ENCODE measurements at regions not wholly inside any gene's neighbourhood (a gene's known extent, or its start where the extent isn't known, plus 50 kb on each side); places are given as distances from the start of the nearest gene placed in this dataset.
"Not testable (repeated sequence)": the region's sequence is repeated elsewhere in the genome, so short reads cannot be mapped to it uniquely, and the experiment has no call there.

GRCh38 chr5:158200619-158201018 lies 341.7 kb upstream of the CLINT1 start:
- no peaks in the 10 kb centered on the region for H3K9me3 ChIP-seq (ENCODE audit: low read length)
- H3K9ac ChIP-seq (ENCODE audit: low read length), result no peak overlapping the region
- no peaks in the 10 kb centered on the region for H3K36me3 ChIP-seq (ENCODE audit: insufficient read depth, low read length)
- H3K27ac ChIP-seq (ENCODE audit: low read depth, low read length), result no peak overlapping the region
- no peaks in the 10 kb centered on the region for H3K4me1 ChIP-seq (ENCODE audit: insufficient read depth, low read length)
- no peaks in the 10 kb centered on the region for H3K27me3 ChIP-seq (ENCODE audit: control insufficient read depth in 1 of 2, insufficient read depth in 2 of 2, low read length in 2 of 2)
- no peak overlapping the region for H3K4me3 ChIP-seq (ENCODE audit: low read depth in 1 of 2, low read length in 2 of 2)

DNA sequence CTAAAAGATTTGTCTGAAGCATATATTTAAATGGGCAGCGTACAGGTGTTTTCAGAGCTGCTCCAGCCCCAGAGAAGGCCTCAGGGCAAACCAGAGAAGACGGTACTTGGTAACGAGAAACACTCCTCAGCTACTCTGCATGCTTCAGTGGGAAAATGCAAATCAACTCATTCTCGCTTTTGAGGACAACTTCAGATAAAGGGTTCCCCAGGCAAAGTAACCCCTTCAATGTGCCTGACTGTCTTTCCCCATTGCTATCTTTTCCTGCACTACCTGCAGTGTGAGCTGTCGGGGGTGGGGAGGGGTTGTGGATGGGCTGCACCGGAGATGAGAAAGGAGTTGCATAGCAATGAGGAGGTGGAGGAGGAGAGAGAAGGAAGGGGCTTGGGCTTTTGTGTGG lies 339.7 kb upstream of the CLINT1 start:
- H3K9me3 ChIP-seq (ENCODE audit: low read length), result no peaks in the 10 kb centered on the region
- no peak overlapping the region for H3K27ac ChIP-seq (ENCODE audit: low read depth, low read length)
- no peaks in the 10 kb centered on the region for H3K4me1 ChIP-seq (ENCODE audit: insufficient read depth, low read length)
- no peaks in the 10 kb centered on the region for H3K27me3 ChIP-seq (ENCODE audit: control insufficient read depth in 1 of 2, insufficient read depth in 2 of 2, low read length in 2 of 2)
- H3K9ac ChIP-seq (ENCODE audit: low read length), result no peak overlapping the region
- H3K36me3 ChIP-seq (ENCODE audit: insufficient read depth, low read length), result no peaks in the 10 kb centered on the region
- H3K4me3 ChIP-seq (ENCODE audit: low read depth in 1 of 2, low read length in 2 of 2), result no peak overlapping the region

- Histone ChIP-seq H3K9me3 (ENCODE audit: low read length) (no peaks in the 10 kb centered on the region), H3K4me3 (ENCODE audit: low read depth in 1 of 2, low read length in 2 of 2) (no peak overlapping the region), H3K4me1 (ENCODE audit: insufficient read depth, low read length) (no peaks in the 10 kb centered on the region), H3K36me3 (ENCODE audit: insufficient read depth, low read length) (no peaks in the 10 kb centered on the region), H3K27me3 (ENCODE audit: control insufficient read depth in 1 of 2, insufficient read depth in 2 of 2, low read length in 2 of 2) (no peaks in the 10 kb centered on the region), H3K27ac (ENCODE audit: low read depth, low read length) (no peak overlapping the region), H3K9ac (ENCODE audit: low read length) (no peak overlapping the region)
Measured at GRCh38 chr5:158195416-158196210, 336.7 kb upstream of the CLINT1 start.

DNA sequence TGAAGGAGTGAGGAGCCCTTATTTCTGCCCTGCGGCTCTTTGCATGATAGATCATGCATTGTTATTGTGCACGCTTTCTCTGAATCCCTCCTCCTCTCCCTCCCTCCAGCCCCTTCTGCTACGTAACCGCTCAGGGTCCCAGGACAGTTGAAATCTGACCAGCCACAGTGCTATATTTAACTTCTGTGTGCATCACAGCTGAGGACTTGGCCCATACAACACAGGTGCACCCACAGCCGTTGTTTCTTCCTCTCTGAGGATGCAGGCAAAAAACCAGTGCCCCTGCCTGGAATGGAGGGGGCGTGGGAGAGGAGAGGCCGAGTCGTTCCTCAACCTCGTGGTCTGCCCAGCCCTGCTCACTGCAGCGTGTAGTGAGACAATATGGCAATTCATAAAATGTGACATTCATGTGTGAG lies 335.6 kb upstream of the CLINT1 start:
- no peaks in the 10 kb centered on the region for H3K27me3 ChIP-seq (ENCODE audit: control insufficient read depth in 1 of 2, insufficient read depth in 2 of 2, low read length in 2 of 2)
- no peak overlapping the region for H3K9ac ChIP-seq (ENCODE audit: low read length)
- no peak overlapping the region for H3K4me3 ChIP-seq (ENCODE audit: low read depth in 1 of 2, low read length in 2 of 2)
- no peaks in the 10 kb centered on the region for H3K4me1 ChIP-seq (ENCODE audit: insufficient read depth, low read length)
- H3K9me3 ChIP-seq (ENCODE audit: low read length), result no peaks in the 10 kb centered on the region
- no peaks in the 10 kb centered on the region for H3K36me3 ChIP-seq (ENCODE audit: insufficient read depth, low read length)
- H3K27ac ChIP-seq (ENCODE audit: low read depth, low read length), result no peak overlapping the region

GRCh38 chr5:158193395-158193794 lies 334.4 kb upstream of the CLINT1 start:
- not testable (repeated sequence) for H3K27me3 ChIP-seq (ENCODE audit: control insufficient read depth in 1 of 2, insufficient read depth in 2 of 2, low read length in 2 of 2); H3K9me3 ChIP-seq (ENCODE audit: low read length); H3K27ac ChIP-seq (ENCODE audit: low read depth, low read length); H3K36me3 ChIP-seq (ENCODE audit: insufficient read depth, low read length); H3K4me3 ChIP-seq (ENCODE audit: low read depth in 1 of 2, low read length in 2 of 2); H3K4me1 ChIP-seq (ENCODE audit: insufficient read depth, low read length); H3K9ac ChIP-seq (ENCODE audit: low read length)

DNA sequence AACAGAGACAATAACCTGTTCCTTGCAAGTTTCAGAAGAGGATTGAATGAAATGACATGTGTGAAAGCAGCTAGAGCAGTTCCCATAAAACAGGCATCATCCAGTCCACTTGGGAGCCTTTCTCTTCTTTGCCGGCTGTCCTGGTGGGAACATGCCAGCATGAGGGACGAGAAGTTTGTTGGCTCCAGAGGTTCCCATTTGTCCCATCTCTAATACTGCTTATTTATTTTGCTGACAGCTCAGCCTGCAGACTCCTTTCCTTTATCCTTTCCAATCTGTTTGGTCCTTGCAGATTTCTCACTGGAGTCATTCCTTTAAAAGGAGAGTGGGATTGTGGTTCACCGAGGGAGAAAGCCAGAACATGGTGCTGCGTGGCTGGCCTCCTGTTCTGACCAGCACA lies 321.5 kb upstream of the CLINT1 start:
- Histone ChIP-seq H3K9me3 (ENCODE audit: low read length) (no peaks in the 10 kb centered on the region), H3K4me3 (ENCODE audit: low read depth in 1 of 2, low read length in 2 of 2) (no peak overlapping the region), H3K9ac (ENCODE audit: low read length) (no peak overlapping the region), H3K27me3 (ENCODE audit: control insufficient read depth in 1 of 2, insufficient read depth in 2 of 2, low read length in 2 of 2) (no peaks in the 10 kb centered on the region), H3K27ac (ENCODE audit: low read depth, low read length) (no peak overlapping the region), H3K4me1 (ENCODE audit: insufficient read depth, low read length) (peaks cover 10% of the 10 kb centered on the region), H3K36me3 (ENCODE audit: insufficient read depth, low read length) (no peaks in the 10 kb centered on the region)

DNA sequence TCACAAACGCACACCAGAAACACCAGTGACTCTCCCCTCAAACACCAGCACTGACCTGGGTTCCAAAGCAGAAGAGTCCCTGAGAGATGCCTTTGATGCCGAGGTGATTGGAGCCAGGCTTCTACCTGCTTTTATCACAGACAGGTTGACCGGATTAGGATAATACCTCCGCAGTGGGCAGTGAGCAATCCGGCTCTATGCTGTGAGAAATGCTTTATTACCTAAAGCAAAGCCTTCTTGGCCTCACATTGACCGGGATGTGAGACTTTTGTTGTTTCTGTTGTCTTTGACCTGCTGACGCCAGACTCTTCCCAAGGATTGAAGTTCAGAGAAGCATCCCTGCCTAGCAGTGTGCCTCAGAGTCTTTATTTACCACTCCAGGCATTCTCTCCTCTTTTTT lies 320.3 kb upstream of the CLINT1 start:
- H3K4me3 ChIP-seq (ENCODE audit: low read depth in 1 of 2, low read length in 2 of 2), result no peak overlapping the region
- H3K9ac ChIP-seq (ENCODE audit: low read length), result no peak overlapping the region

GRCh38 chr5:158178535-158178934 lies 319.6 kb upstream of the CLINT1 start:
- H3K4me1 ChIP-seq (ENCODE audit: insufficient read depth, low read length), result peaks cover 10% of the 10 kb centered on the region
- no peak overlapping the region for H3K9ac ChIP-seq (ENCODE audit: low read length)
- H3K27ac ChIP-seq (ENCODE audit: low read depth, low read length), result no peak overlapping the region
- H3K4me3 ChIP-seq (ENCODE audit: low read depth in 1 of 2, low read length in 2 of 2), result no peak overlapping the region
- H3K36me3 ChIP-seq (ENCODE audit: insufficient read depth, low read length), result no peaks in the 10 kb centered on the region
- no peaks in the 10 kb centered on the region for H3K9me3 ChIP-seq (ENCODE audit: low read length)
- no peaks in the 10 kb centered on the region for H3K27me3 ChIP-seq (ENCODE audit: control insufficient read depth in 1 of 2, insufficient read depth in 2 of 2, low read length in 2 of 2)

More for the DNA sequence above, 320.3 kb upstream of the CLINT1 start:
- Histone ChIP-seq H3K27me3 (ENCODE audit: control insufficient read depth in 1 of 2, insufficient read depth in 2 of 2, low read length in 2 of 2) (no peaks in the 10 kb centered on the region), H3K4me1 (ENCODE audit: insufficient read depth, low read length) (peaks cover 10% of the 10 kb centered on the region), H3K36me3 (ENCODE audit: insufficient read depth, low read length) (no peaks in the 10 kb centered on the region), H3K27ac (ENCODE audit: low read depth, low read length) (no peak overlapping the region), H3K9me3 (ENCODE audit: low read length) (no peaks in the 10 kb centered on the region)

DNA sequence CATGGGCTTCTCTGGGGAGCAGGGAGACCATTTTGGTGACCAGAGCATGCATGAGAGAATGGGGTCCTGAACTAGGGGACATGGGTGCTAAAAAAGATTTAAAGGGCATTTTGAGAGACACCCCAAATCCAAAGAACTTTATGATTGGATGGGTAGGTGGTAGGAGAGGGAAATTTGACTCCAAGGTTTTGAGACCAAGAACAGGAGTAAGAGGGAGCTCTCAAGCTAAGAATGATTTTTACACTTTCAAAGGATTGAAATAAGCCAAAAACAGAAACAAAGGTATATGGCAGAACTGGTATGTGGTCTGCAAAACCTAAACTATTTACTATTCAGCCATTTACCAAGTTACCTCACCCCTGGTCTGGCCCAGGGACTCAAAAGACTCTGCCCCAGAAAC lies 318.2 kb upstream of the CLINT1 start:
- no peaks in the 10 kb centered on the region for H3K9me3 ChIP-seq (ENCODE audit: low read length)
- H3K36me3 ChIP-seq (ENCODE audit: insufficient read depth, low read length), result no peaks in the 10 kb centered on the region
- H3K4me3 ChIP-seq (ENCODE audit: low read depth in 1 of 2, low read length in 2 of 2), result no peak overlapping the region
- no peak overlapping the region for H3K27ac ChIP-seq (ENCODE audit: low read depth, low read length)
- peaks cover 10% of the 10 kb centered on the region for H3K4me1 ChIP-seq (ENCODE audit: insufficient read depth, low read length)
- no peak overlapping the region for H3K9ac ChIP-seq (ENCODE audit: low read length)
- H3K27me3 ChIP-seq (ENCODE audit: control insufficient read depth in 1 of 2, insufficient read depth in 2 of 2, low read length in 2 of 2), result no peaks in the 10 kb centered on the region

DNA sequence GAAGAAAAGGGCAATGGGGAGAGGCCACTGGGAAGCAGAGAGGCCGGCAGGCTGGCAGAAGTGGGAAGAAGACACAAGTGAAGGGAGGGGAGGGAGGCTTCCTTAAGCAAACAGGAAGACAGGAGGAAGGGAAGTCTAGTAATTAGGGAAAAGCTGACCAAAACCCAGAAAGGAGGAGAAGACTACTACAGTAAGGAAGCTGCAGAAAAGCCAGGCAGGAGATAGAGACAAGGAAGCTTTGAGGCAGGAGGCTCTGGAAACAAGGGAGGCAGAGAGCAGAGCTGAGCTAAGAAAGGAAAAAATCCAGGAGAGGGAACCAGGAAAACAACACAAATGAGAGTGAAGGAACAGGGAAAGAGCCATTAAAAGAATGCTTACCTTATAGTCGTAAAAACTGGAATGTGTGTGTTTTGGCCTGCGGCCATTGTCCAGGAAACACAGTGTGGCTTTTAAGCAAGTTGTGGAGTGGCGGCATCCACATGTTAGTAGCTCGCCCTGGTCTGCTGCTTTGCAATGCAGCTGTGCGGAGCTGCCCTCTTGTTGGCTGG lies 317.1 kb upstream of the CLINT1 start:
- Histone ChIP-seq H3K27ac (ENCODE audit: low read depth, low read length) (no peak overlapping the region), H3K9ac (ENCODE audit: low read length) (no peak overlapping the region), H3K4me3 (ENCODE audit: low read depth in 1 of 2, low read length in 2 of 2) (no peak overlapping the region), H3K36me3 (ENCODE audit: insufficient read depth, low read length) (no peaks in the 10 kb centered on the region), H3K9me3 (ENCODE audit: low read length) (no peaks in the 10 kb centered on the region), H3K27me3 (ENCODE audit: control insufficient read depth in 1 of 2, insufficient read depth in 2 of 2, low read length in 2 of 2) (no peaks in the 10 kb centered on the region), H3K4me1 (ENCODE audit: insufficient read depth, low read length) (peaks cover 10% of the 10 kb centered on the region)

DNA sequence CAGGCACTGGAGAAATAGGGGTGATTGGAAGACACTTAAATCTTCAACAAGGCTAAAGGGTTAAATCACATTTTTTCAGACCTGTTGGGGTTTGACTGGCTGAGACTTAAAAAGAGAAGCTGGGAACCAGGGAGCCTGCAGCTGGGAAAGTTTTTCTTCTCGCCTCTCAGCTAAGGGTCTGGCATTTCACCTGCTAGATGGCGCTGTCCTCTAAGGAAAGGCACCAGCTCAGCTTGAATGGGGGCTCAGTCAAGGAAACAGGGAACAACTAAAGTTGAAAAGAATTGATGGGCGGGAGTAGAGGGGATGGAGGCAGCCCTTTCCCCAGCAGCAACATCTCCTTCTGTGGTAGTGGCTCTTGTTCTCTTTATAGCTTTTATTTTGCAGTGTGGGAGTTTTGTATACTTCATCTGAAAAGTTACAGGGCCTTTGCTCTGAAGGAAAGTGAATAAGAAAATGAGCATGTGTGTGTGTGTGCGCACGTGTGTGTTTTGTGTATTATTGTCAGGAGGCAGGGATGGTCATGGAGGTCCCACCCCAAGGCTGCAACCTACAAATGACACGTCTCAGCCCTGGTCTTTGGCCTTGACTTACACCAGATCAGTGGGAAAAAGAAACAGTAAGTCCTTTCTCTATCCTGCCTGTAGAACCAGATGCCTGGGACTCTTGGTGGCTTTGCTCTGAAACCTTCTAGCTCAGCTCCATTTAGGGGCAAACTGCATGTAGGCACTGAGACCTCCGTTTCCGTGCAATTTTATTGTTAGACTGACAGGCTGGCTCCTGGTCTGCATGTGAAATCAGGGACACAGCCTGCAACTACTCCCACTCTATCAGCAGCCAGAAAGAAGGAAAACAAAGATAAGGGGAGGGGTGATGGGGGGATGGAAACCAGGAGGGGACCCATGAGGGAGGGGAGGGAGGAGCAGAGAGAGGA lies 316.2 kb upstream of the CLINT1 start:
- Histone ChIP-seq H3K9me3 (ENCODE audit: low read length) (no peaks in the 10 kb centered on the region), H3K4me1 (ENCODE audit: insufficient read depth, low read length) (peaks cover 10% of the 10 kb centered on the region), H3K27ac (ENCODE audit: low read depth, low read length) (no peak overlapping the region), H3K36me3 (ENCODE audit: insufficient read depth, low read length) (no peaks in the 10 kb centered on the region), H3K9ac (ENCODE audit: low read length) (no peak overlapping the region), H3K4me3 (ENCODE audit: low read depth in 1 of 2, low read length in 2 of 2) (no peak overlapping the region), H3K27me3 (ENCODE audit: control insufficient read depth in 1 of 2, insufficient read depth in 2 of 2, low read length in 2 of 2) (no peaks in the 10 kb centered on the region)

Measured in muscle layer of colon (tissue), 2 donors.